Activated naive CD4-positive, alpha-beta T cell treated with anti-CD3 and anti-CD28 coated beads for 36 hours (primary cell): ENCODE measurements at regions not wholly inside any gene's neighbourhood (a gene's known extent, or its start where the extent isn't known, plus 50 kb on each side); places are given as distances from the start of the nearest gene placed in this dataset.
A peak's percentile ranks its signal among the peaks of the same experiment; 100 is the strongest.

Source experiments
- CTCF ChIA-PET: fragments of 350-600 bp; sonication (Branson Sonifier 250); formaldehyde crosslinking; loops from one replicate; lab custom pipeline; 2021; ENCODE audit warnings: antibody characterized with exemption; lab: Charles Lee
- DNase-seq: peaks from one replicate; pipeline ENCODE4 v3.0.0-alpha.2; 2020
- H3K27ac Mint-ChIP-seq: one replicate; pipeline ENCODE4 v1.8.0; 2021; ENCODE audit warnings: mild to moderate bottlenecking, mixed read lengths
- H3K27me3 Mint-ChIP-seq: one replicate; pipeline ENCODE4 v1.8.0; 2021; ENCODE audit warnings: low read depth, mixed read lengths
- H3K36me3 Mint-ChIP-seq: one replicate; pipeline ENCODE4 v1.8.0; 2021; ENCODE audit warnings: low read depth, mixed read lengths
- H3K4me1 Mint-ChIP-seq: one replicate; pipeline ENCODE4 v1.8.0; 2021; ENCODE audit warnings: low read depth, mixed read lengths
- H3K4me3 Mint-ChIP-seq: one replicate; pipeline ENCODE4 v1.8.0; 2021; ENCODE audit warnings: mild to moderate bottlenecking, moderate library complexity, mixed read lengths
- H3K9me3 Mint-ChIP-seq: one replicate; pipeline ENCODE4 v1.8.0; 2021; ENCODE audit warnings: mixed read lengths
- intact Hi-C: fragments of 100-400 bp; cut with micrococcal nuclease; formaldehyde crosslinking; loops from one replicate; pipeline ENCODE4 v1.15.1; 2023

DNA sequence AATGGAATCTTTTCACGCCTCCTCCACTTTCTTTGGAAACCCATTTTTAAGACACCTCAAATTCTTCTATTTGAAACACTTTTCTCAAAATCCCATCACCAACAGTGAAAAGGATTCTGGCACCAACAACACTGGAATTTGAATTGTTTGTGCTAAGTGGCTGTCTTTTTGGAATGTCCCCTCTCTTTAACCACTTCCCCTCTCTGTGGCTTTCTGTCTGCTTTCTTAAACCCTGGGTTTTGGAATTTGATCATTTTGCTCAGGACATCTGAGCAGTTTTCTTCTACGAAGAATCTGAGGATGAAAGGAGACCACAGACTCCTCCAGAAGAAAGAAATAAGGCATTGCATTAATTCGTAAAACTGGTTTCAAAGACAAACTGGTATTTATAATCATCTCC, 89.0 kb downstream of the MXRA5 start:
- CTCF ChIA-PET: no interaction called here
- H3K27me3 Mint-ChIP-seq: peaks cover 2% of the 10 kb centered on the region
- intact Hi-C loops: no loop called here
- no peaks in the 10 kb centered on the region for H3K9me3 Mint-ChIP-seq
- DNase-seq: no peak
- H3K4me3 Mint-ChIP-seq: no peak overlapping the region
- no peaks in the 10 kb centered on the region for H3K36me3 Mint-ChIP-seq
- no peak overlapping the region for H3K27ac Mint-ChIP-seq
- no peaks in the 10 kb centered on the region for H3K4me1 Mint-ChIP-seq

DNA sequence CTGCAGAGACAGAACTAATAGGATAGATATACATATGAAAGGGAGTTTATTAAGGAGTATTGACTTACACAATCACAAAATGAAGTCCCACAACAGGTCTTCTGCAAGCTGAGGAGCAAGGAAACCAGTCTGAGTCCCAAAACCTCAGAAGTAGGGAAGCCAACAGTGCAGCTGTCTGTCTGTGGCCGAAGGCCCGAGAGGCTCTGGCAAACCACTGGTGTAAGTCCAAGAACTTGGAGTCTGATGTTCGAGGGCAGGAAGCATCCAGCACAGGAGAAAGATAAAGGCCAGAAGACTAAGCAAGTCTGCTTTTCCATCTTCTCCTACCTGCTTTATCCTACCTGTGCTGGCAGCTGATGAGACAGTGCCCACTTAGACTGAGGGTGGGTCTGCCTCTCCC, 89.6 kb downstream of the MXRA5 start:
- no peaks in the 10 kb centered on the region for H3K9me3 Mint-ChIP-seq
- peaks cover 2% of the 10 kb centered on the region for H3K27me3 Mint-ChIP-seq
- H3K27ac Mint-ChIP-seq: no peak overlapping the region
- no peak overlapping the region for H3K4me3 Mint-ChIP-seq
- DNase-seq: no peak
- intact Hi-C loops: no loop called here
- no peaks in the 10 kb centered on the region for H3K36me3 Mint-ChIP-seq
- no peaks in the 10 kb centered on the region for H3K4me1 Mint-ChIP-seq
- CTCF ChIA-PET: no interaction called here

DNA sequence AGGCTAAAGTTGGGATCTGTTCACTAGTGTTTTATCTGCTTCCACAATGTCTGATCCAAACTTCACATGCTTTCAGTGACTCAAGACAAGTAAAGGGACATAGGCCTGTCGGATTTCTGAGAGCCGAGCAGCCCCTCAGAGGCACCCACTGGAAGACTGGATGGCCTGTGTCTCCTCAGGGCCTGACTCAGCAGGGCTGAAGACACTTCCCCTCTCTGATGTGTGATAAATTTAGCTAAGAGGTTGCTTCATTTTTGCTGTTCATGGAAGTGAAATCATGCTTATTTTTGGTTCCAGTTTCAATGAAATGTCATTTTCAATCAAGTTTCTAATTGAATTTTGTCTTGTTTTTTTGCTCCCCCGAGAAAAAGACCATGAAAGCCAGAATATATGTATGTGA, 93.7 kb downstream of the MXRA5 start:
- Mint-ChIP-seq H3K4me1 (no peaks in the 10 kb centered on the region), H3K27me3 (peaks cover 4% of the 10 kb centered on the region), H3K36me3 (no peaks in the 10 kb centered on the region), H3K4me3 (no peak overlapping the region), H3K9me3 (no peaks in the 10 kb centered on the region), H3K27ac (no peak overlapping the region)
- CTCF ChIA-PET: no interaction called here
- DNase-seq: no peak
- intact Hi-C loops: no loop called here

DNA sequence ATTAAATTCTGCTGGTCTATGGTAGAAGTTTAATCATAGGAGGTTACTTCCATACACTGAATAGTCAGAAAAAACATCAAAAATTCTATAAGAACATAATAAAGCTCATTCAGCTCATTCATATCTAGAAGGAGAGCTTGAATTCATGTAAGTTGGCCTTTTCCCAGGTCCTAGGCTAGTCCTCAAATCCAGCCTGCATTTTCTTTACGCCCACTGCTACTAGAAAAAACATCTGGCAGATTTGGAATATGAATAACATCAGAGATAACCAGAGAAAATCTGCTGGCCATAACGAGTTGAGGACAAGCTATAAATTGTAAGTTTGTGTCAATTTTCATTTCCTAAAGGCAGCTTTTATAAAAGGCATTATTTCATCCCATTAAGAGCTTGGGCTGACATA, 95.5 kb downstream of the MXRA5 start:
- Mint-ChIP-seq H3K9me3 (no peaks in the 10 kb centered on the region), H3K36me3 (no peaks in the 10 kb centered on the region), H3K4me3 (no peak overlapping the region), H3K27ac (no peak overlapping the region), H3K4me1 (no peaks in the 10 kb centered on the region), H3K27me3 (peaks cover 4% of the 10 kb centered on the region)
- CTCF ChIA-PET: no interaction called here
- intact Hi-C loops: no loop called here
- no peak for DNase-seq

DNA sequence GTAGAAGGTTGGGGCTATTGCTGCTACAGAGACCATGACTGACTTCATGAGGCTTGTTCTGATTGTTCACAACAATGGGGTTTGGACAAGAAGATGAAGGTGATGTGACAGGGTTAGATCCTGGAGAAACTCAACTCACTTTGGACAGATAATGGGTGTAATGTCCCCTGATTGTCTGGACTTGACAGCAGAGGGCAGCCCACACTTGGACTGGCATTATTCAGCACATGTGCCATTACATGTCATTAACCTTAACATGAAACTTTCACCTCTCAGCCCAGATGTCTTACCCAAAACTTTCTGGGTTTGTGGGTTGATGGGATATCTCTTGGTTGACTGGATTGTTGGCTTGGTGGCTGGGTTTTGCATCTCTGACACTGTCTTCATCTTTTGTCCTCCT, 101.5 kb downstream of the MXRA5 start:
- H3K4me3 Mint-ChIP-seq: no peak overlapping the region
- H3K27ac Mint-ChIP-seq: no peak overlapping the region
- H3K36me3 Mint-ChIP-seq: no peaks in the 10 kb centered on the region
- CTCF ChIA-PET: no interaction called here
- intact Hi-C loops: no loop called here
- peaks cover 3% of the 10 kb centered on the region for H3K9me3 Mint-ChIP-seq
- no peaks in the 10 kb centered on the region for H3K4me1 Mint-ChIP-seq
- DNase-seq: peak; percentile 4
- peaks cover 5% of the 10 kb centered on the region for H3K27me3 Mint-ChIP-seq

DNA sequence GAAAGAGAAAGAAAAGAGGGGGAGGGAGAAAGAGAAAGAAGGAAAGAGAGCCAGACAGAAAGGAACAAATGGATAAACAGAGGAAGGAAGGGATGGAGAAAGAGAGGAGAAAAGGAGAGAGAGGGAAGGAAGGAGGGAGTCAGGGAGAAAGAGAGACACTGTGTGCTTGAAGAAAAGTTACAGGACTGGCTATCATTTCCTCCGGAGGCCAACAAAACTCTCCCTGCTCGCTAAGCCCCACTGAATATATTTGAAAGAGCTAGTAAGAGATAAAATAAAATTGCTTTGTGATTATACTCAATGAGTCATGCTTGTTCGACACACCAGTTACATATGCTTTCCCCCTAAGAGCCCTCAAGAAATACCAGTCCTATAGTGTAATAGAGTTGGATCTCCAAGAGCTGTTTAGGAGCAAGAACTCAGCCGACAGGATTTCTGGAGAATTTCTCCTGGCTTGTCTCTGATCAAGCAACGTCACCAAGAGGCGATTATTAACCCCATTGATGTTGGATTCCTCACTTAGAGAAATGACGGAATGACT, 102.2 kb downstream of the MXRA5 start:
- peaks cover 2% of the 10 kb centered on the region for H3K27me3 Mint-ChIP-seq
- intact Hi-C loops: no loop called here
- CTCF ChIA-PET: no interaction called here
- no peaks in the 10 kb centered on the region for H3K36me3 Mint-ChIP-seq
- no peak overlapping the region for H3K27ac Mint-ChIP-seq
- H3K9me3 Mint-ChIP-seq: peaks cover 3% of the 10 kb centered on the region
- no peak overlapping the region for H3K4me3 Mint-ChIP-seq
- no peak for DNase-seq
- H3K4me1 Mint-ChIP-seq: no peaks in the 10 kb centered on the region

DNA sequence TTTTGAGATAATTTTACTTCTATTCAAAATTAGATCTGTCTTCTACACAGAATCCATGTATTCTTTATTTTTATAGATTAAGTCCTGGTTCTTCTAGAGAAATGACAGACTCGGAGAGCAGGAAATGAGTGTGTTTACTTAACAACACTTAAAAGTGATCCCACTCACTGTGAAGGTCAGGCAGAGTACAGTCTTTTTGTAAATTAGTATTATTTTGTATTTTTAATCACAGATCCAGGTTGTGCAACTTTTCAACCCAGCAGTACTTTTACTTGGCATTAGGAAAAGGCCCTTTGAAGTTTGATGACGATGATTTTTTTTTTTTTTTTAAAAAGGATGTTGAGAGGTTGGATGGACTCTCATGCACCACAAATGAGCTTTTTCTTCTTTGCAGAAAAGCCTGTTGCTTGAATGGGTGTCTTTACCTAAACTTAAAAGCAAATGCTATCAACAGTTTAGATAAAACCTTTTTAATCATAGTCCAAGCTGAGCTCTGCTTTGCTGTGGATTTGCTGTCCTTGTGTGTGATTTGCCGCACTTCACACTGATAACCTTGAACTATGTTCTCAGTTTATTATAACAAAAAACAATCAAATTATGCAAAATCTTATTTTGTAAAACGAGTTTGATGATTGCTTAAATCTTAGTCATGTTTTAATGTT, 114.1 kb downstream of the MXRA5 start:
- CTCF ChIA-PET: no interaction called here
- intact Hi-C loops: no loop called here
- no peaks in the 10 kb centered on the region for H3K4me1 Mint-ChIP-seq

DNA sequence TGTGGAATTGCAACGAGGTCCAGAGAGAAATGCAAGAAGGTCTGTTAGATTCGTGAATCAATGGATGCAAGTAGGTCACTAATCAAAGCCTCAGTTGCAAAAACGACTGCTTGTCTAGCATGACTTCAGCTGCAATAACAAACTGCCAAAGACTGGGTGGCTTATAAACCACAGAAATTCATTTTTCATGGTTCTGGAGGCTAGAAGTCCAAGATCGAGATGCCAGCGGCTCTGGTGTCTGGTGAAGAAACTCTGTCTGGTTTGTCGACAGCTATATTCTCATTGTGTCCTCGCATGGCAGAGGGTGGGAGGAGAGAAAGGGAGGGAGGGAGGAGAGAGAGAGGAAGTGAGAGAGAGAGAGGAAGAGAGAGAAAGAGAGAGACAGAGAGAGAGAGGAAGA, 114.7 kb downstream of the MXRA5 start:
- DNase-seq: no peak
- H3K9me3 Mint-ChIP-seq: no peaks in the 10 kb centered on the region
- no peak overlapping the region for H3K4me3 Mint-ChIP-seq
- no peak overlapping the region for H3K27ac Mint-ChIP-seq
- CTCF ChIA-PET: interaction anchor here (0.6 kb wide), 2 partner anchors 66 to 360 kb away, joined by 3 to 5 read pairs; no protein-coding TSS in a partner anchor
- no peaks in the 10 kb centered on the region for H3K4me1 Mint-ChIP-seq
- intact Hi-C loops: no loop called here
- H3K36me3 Mint-ChIP-seq: no peaks in the 10 kb centered on the region
- no peaks in the 10 kb centered on the region for H3K27me3 Mint-ChIP-seq

More for the DNA sequence above, 114.1 kb downstream of the MXRA5 start:
- DNase-seq: no peak
- Mint-ChIP-seq H3K36me3 (no peaks in the 10 kb centered on the region), H3K27me3 (no peaks in the 10 kb centered on the region), H3K27ac (no peak overlapping the region), H3K9me3 (no peaks in the 10 kb centered on the region), H3K4me3 (no peak overlapping the region)

DNA sequence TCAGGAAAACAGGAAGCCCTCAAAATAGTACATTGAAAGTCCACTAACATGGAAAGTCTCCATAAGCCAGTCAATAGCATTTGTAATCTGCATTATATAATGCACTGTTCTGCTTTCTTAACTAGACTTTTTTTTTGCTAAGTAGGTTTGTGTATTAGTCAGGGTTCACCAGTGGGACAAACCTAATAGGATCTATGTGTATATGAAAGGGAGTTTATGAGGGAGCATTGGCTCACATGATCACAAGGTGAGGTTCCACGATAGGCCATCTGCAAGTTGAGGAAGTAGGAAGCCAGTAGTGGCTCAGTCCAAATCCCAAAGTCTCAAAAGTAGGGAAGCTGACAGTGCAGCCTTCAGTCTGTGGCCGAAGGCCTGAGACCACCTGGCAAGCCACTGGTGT, 116.0 kb downstream of the MXRA5 start:
- H3K36me3 Mint-ChIP-seq: no peaks in the 10 kb centered on the region
- no peaks in the 10 kb centered on the region for H3K4me1 Mint-ChIP-seq
- CTCF ChIA-PET: no interaction called here
- DNase-seq: no peak
- H3K27ac Mint-ChIP-seq: no peak overlapping the region
- H3K27me3 Mint-ChIP-seq: no peaks in the 10 kb centered on the region
- intact Hi-C loops: no loop called here
- no peaks in the 10 kb centered on the region for H3K9me3 Mint-ChIP-seq
- H3K4me3 Mint-ChIP-seq: no peak overlapping the region

DNA sequence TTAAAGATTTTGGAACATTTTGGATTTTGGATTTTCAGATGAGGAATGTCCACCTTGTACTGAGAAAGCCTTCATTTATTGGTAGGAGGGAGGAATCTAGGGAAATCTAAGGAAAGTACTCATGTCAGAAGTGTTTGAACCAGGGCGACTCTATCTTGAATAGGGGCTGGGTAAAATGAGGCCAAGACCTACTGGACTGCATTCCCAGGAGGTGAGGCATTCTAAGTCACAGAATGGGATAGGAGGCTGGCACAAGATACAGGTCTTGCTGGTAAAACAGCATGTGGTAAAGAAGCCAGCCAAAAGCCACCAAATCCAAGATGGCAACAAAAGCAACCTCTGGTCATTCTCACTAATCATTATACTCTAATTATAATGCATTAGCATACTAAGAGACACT, 118.9 kb downstream of the MXRA5 start:
- Mint-ChIP-seq H3K9me3 (no peaks in the 10 kb centered on the region), H3K4me1 (no peaks in the 10 kb centered on the region), H3K36me3 (no peaks in the 10 kb centered on the region), H3K4me3 (no peak overlapping the region), H3K27ac (no peak overlapping the region), H3K27me3 (no peaks in the 10 kb centered on the region)
- no peak for DNase-seq
- CTCF ChIA-PET: no interaction called here
- intact Hi-C loops: no loop called here

DNA sequence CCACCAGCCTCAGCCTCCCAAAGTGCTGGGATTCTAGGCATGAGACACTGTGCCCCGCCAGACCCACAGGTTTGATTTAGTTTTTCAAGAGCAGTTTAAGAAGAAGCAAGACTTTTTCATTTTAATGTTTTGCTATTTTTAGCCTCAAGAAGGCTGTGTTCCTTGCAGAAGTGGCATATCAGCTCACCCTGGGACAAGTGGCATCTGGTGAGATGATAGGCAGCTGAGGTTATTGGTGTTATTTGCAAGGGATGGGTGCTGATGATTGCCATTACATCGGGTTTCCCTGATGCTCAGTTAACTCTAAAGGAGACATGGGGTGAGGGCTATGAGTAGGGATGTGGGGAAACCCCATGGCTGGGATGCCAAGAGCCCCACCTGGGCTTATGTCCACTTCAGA, 120.4 kb downstream of the MXRA5 start:
- H3K36me3 Mint-ChIP-seq: no peaks in the 10 kb centered on the region

DNA sequence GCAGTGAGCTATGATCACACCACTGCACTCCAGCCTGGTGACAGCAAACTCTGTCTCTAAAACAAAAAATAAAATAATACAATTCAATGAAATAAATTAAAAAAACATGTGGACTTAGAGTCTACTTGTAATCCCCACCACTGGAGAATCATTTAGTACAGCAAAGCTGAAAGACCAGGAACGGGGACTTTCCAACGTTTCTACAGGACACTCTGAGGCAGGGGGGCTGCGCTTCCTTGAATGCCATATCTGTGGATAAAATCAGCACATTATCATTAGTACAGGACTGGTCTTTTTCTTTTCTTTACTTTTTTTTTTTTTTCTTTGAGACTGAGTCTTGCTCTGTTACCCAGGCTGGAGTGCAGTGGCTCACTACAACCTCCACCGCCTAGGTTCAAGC, 124.8 kb downstream of the MXRA5 start:
- H3K4me3 Mint-ChIP-seq: no peak overlapping the region
- no peaks in the 10 kb centered on the region for H3K36me3 Mint-ChIP-seq
- H3K27ac Mint-ChIP-seq: no peak overlapping the region
- no peaks in the 10 kb centered on the region for H3K9me3 Mint-ChIP-seq
- CTCF ChIA-PET: no interaction called here
- no peak for DNase-seq
- no peaks in the 10 kb centered on the region for H3K4me1 Mint-ChIP-seq
- H3K27me3 Mint-ChIP-seq: no peaks in the 10 kb centered on the region
- intact Hi-C loops: no loop called here

More for the DNA sequence above, 120.4 kb downstream of the MXRA5 start:
- intact Hi-C loops: no loop called here
- H3K27me3 Mint-ChIP-seq: no peaks in the 10 kb centered on the region
- H3K9me3 Mint-ChIP-seq: no peaks in the 10 kb centered on the region
- no peaks in the 10 kb centered on the region for H3K4me1 Mint-ChIP-seq
- DNase-seq: no peak
- no peak overlapping the region for H3K27ac Mint-ChIP-seq
- H3K4me3 Mint-ChIP-seq: no peak overlapping the region
- CTCF ChIA-PET: no interaction called here

DNA sequence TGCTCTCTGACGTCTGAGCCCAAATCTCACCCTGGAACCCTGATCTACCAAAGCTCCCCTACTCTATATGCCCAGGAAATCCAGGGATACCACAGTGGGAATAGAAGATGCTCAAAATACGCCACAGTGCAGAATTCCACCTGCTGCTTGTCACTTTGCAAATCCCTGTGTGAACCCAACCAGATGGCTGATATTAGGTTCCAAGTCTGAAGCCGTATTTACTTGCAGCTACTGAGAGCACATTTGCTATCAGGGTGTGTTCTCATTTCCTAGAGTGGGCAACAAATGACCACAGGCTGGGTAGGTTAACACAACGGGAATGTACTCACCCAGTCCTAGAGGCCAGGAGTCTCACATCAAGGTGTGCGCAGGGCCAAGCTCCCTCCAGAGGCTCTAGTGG, 126.8 kb downstream of the MXRA5 start:
- no peaks in the 10 kb centered on the region for H3K27me3 Mint-ChIP-seq

More for the DNA sequence above, 126.8 kb downstream of the MXRA5 start:
- CTCF ChIA-PET: no interaction called here
- H3K36me3 Mint-ChIP-seq: no peaks in the 10 kb centered on the region
- no peak for DNase-seq
- intact Hi-C loops: no loop called here
- H3K4me3 Mint-ChIP-seq: no peak overlapping the region
- H3K4me1 Mint-ChIP-seq: no peaks in the 10 kb centered on the region
- no peaks in the 10 kb centered on the region for H3K9me3 Mint-ChIP-seq
- no peak overlapping the region for H3K27ac Mint-ChIP-seq
